GM13976 (cell line): ENCODE measurements at regions not wholly inside any gene's neighbourhood (a gene's known extent, or its start where the extent isn't known, plus 50 kb on each side); places are given as distances from the start of the nearest gene placed in this dataset.
A peak's percentile ranks its signal among the peaks of the same experiment; 100 is the strongest.
"Not testable (repeated sequence)": the region's sequence is repeated elsewhere in the genome, so short reads cannot be mapped to it uniquely, and the experiment has no call there.

Experiments
- DNase-seq: peaks from one replicate; pipeline ENCODE4 v3.0.0; 2012; ENCODE audit warnings: low spot score
- CTCF ChIP-seq: IDR thresholded peaks from 2 replicates; pipeline ENCODE4 v1.5.1; 2012; ENCODE audit warnings: borderline replicate concordance, mild to moderate bottlenecking; ENCODE audit not compliant: insufficient read depth; ENCODE audit errors: extremely low read depth, missing control alignments, control extremely low read depth
- in situ Hi-C: fragments of 300-500 bp; cut with MboI; formaldehyde crosslinking; loops from one replicate; pipeline ENCODE4 v1.12.0; 2022; ENCODE audit warnings: low sequenced_read_pairs, mixed read lengths, inconsistent platforms; ENCODE audit not compliant: unreplicated experiment

- in situ Hi-C loops, result not testable (repeated sequence)
- DNase-seq, result peak; percentile 8
- TF ChIP-seq CTCF, result peak; percentile 14
Measured at GRCh38 chr4:118539412-118540077, 145.6 kb upstream of the METTL14 start.

DNA sequence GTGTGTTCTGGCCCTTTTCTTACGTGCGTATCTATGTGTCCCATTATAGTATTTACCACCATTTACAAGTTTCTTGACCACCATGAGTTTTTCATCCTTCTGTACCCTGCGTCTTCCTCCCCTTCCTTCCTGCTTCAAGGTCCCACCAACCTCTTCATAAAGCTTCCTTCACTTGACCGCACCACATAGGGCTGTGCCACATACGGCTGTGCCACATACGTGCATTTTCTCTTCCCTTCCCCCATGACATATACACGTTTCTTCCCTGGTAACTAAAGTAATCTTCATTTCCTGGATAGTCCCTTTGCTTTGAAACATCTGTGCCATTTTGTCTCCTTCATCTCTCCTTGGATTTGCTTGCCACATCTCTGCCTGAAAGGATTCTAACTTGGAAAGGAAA, 128.6 kb upstream of the METTL14 start:
- DNase-seq, in situ Hi-C loops: not testable (repeated sequence)

DNA sequence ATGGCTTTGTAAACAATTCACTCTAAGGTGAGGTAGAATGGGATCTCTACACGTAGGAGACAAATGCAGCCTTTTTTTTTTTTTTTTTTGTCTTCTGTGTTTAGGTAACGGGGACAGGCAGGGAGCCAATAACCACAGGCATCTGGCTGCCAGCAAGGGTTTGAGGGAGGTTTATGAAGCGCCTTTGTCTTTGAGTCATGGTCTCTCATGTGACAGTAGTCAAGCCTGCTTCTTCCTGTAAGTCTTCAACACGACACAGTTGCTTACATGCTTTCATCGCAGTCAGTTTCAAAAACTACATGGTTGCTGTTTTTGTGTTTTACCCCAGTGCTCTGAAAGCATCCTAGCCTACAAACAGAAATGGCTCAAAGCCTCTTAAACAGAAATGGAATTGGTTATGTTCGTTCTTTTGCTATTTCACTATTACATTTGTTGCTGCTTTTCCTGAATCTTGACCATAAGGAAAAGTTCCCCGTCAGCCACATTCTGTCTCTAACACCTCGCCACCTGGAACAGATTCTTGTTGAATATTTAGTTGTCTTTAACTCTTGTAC, 127.8 kb upstream of the METTL14 start:
- no peak for TF ChIP-seq CTCF
- no peak for DNase-seq
- in situ Hi-C loops, result no loop called here

GRCh38 chr4:118558188-118558587, 127.0 kb upstream of the METTL14 start:
- DNase-seq, in situ Hi-C loops: not testable (repeated sequence)

- DNase-seq, in situ Hi-C loops: not testable (repeated sequence)
Measured at GRCh38 chr4:118561559-118561958, 123.6 kb upstream of the METTL14 start.

DNA sequence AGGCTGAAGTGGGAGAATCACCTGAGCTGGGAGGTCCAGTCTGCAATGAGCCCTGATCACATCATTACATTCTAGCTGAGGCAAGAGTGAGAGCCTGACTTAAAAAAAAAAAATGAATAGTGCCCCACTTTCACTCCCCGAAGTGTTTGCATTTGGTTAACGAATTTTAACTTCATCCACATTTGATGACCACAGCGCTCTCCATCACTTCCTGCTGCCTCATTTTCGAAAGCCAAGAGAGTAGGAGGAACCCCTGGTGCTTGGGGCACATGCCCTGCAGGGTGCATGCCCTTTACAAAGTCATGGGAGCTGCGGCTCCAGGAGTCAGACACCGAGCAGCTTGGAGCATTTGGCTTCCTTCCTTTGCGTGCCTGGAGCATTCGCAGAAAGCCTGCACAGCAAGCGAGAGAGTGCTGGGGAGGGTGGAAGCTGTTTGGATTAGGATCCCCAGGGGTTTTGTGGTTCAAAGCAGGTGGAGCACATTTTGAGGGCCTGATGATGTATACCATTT, 119.1 kb upstream of the METTL14 start:
- in situ Hi-C loops, DNase-seq: not testable (repeated sequence)

DNA sequence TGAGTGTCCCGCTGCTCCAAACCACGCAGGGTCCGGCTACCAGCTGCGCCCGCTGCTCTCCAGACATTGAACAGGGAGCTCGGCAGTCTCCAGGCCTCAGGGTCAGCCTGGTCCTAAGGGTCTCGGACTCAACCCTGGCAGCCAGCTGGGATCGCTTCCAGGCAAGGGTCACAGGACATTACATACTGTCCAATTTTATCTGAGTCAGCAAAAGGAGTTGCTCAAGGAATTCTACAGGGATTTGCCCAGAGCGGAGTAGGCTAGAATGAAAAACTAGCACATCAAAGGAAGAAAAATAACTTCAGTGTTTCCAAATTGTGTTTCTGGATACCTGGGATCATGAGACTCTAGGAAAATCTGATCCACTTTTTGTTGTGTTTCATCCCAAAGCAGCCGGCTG, 112.2 kb upstream of the METTL14 start:
- DNase-seq, in situ Hi-C loops: not testable (repeated sequence)

DNA sequence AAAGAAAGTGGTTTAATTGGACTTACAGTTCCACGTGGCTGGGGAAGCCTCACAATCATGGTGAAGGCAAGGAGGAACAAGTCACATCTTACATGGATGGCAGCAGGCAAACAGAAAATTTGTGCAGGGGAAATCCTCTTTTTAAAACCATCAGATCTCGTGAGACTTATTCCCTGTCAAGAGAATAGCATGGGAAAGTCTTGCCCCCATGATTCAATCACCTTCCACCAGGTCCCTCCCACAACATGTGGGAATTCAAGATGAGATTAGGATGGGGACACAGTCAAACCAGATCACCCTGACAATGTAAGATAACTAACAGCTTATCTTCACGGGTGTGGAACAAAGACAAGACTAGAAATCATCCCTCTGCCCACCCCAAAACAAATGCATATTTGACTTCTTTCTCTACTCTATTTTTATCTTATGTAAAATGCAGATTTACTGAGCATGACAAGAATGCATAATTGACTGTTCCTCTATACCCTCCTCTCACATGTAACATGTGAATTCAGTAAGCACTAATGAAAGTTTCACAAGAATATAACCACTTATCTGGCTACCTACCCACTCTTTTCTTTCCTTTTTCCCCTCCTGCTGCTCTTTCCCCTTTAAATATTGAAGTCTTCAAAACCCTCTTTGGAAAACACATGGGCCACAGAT, 110.8 kb upstream of the METTL14 start:
- DNase-seq, in situ Hi-C loops: not testable (repeated sequence)

- DNase-seq, in situ Hi-C loops: not testable (repeated sequence)
Measured at GRCh38 chr4:118575057-118575456, 110.1 kb upstream of the METTL14 start.

- in situ Hi-C loops, DNase-seq: not testable (repeated sequence)
Measured at GRCh38 chr4:118575726-118576125, 109.5 kb upstream of the METTL14 start.

GRCh38 chr4:118576709-118577219, 108.4 kb upstream of the METTL14 start:
- DNase-seq, in situ Hi-C loops: not testable (repeated sequence)

- in situ Hi-C loops, result no loop called here
- TF ChIP-seq CTCF, result no peak
- DNase-seq, result no peak
Measured at GRCh38 chr4:118585015-118585414, 100.2 kb upstream of the METTL14 start.
